C4-2B (cell line): ENCODE measurements at regions not wholly inside any gene's neighbourhood (a gene's known extent, or its start where the extent isn't known, plus 50 kb on each side); places are given as distances from the start of the nearest gene placed in this dataset.

Experiments used
- ZFX ChIP-seq: fragments of 450-650 bp; IDR thresholded peaks from 2 replicates; pipeline ENCODE4 v1.6.1; 2017
- TF ChIP-seq, protein P1 (sequence below): fragments of 450-650 bp; conservative IDR thresholded peaks from 2 replicates; pipeline ENCODE4 v1.5.1; 2017; ENCODE audit warnings: mild to moderate bottlenecking

DNA sequence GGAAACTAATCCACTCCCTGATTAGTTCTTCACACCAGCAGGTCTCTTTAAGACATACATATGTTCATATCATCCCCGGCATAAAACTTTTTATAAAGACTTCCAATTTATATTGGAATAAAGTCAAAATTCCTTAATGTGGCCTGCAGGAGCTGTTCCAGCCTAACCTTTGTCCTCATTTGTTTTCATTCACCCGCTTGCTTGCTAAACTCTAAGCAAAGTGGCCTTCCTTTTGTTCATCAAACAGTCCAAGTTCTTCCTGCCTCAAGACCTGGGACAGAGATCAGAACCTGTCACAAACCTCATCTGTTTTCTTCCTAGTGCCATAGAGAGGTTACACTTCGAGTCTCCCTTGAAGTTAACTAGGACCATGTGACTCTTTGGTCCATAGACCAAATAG is 339.4 kb upstream of the ID2 start:
- TF ChIP-seq, protein P1, sequence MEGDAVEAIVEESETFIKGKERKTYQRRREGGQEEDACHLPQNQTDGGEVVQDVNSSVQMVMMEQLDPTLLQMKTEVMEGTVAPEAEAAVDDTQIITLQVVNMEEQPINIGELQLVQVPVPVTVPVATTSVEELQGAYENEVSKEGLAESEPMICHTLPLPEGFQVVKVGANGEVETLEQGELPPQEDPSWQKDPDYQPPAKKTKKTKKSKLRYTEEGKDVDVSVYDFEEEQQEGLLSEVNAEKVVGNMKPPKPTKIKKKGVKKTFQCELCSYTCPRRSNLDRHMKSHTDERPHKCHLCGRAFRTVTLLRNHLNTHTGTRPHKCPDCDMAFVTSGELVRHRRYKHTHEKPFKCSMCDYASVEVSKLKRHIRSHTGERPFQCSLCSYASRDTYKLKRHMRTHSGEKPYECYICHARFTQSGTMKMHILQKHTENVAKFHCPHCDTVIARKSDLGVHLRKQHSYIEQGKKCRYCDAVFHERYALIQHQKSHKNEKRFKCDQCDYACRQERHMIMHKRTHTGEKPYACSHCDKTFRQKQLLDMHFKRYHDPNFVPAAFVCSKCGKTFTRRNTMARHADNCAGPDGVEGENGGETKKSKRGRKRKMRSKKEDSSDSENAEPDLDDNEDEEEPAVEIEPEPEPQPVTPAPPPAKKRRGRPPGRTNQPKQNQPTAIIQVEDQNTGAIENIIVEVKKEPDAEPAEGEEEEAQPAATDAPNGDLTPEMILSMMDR: no peak
- TF ChIP-seq ZFX: no peak
